ENCODE measurements at regions not wholly inside any gene's neighbourhood (a gene's known extent, or its start where the extent isn't known, plus 50 kb on each side); places are given as distances from the start of the nearest gene placed in this dataset.

- Histone ChIP-seq H3K36me3 (ENCODE audit: control insufficient read depth in 4 of 4, insufficient read depth in 4 of 4, low read length in 4 of 4) (no peaks in the 10 kb centered on the region), H3K27ac (ENCODE audit: low read depth in 1 of 2, low read length in 1 of 2) (no peak overlapping the region), H3K27me3 (ENCODE audit: control insufficient read depth in 3 of 3, insufficient read depth in 3 of 3, low read length in 2 of 3) (no peaks in the 10 kb centered on the region), H3K4me1 (ENCODE audit: control insufficient read depth in 5 of 5, insufficient read depth in 5 of 5, low read length in 5 of 5) (peaks cover 0 to 13% (median 0%) of the 10 kb centered on the region in 5 donors), H3K9me3 (ENCODE audit: control insufficient read depth in 4 of 4, insufficient read depth in 3 of 4, low read length in 3 of 4) (no peaks in the 10 kb centered on the region), H3K9ac (ENCODE audit: insufficient read depth in 1 of 2, low read length in 2 of 2) (no peak overlapping the region), H3K4me3 (no peak overlapping the region)
- ATAC-seq (ENCODE audit: insufficient read depth, low FRiP score) = no peak
- no peak for DNase-seq
- WGBS, 2 donors = 81 to 88% methylated on average over 6 of the region's 6 CpGs
- TF ChIP-seq, protein P1, sequence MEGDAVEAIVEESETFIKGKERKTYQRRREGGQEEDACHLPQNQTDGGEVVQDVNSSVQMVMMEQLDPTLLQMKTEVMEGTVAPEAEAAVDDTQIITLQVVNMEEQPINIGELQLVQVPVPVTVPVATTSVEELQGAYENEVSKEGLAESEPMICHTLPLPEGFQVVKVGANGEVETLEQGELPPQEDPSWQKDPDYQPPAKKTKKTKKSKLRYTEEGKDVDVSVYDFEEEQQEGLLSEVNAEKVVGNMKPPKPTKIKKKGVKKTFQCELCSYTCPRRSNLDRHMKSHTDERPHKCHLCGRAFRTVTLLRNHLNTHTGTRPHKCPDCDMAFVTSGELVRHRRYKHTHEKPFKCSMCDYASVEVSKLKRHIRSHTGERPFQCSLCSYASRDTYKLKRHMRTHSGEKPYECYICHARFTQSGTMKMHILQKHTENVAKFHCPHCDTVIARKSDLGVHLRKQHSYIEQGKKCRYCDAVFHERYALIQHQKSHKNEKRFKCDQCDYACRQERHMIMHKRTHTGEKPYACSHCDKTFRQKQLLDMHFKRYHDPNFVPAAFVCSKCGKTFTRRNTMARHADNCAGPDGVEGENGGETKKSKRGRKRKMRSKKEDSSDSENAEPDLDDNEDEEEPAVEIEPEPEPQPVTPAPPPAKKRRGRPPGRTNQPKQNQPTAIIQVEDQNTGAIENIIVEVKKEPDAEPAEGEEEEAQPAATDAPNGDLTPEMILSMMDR (IDR thresholded peaks at IDR 0.05; ENCODE audit: control extremely low read depth, extremely low read depth) = no peak
Observed at GRCh38 chr2:16070648-16070971, 130.3 kb downstream of the MYCN start.

DNA sequence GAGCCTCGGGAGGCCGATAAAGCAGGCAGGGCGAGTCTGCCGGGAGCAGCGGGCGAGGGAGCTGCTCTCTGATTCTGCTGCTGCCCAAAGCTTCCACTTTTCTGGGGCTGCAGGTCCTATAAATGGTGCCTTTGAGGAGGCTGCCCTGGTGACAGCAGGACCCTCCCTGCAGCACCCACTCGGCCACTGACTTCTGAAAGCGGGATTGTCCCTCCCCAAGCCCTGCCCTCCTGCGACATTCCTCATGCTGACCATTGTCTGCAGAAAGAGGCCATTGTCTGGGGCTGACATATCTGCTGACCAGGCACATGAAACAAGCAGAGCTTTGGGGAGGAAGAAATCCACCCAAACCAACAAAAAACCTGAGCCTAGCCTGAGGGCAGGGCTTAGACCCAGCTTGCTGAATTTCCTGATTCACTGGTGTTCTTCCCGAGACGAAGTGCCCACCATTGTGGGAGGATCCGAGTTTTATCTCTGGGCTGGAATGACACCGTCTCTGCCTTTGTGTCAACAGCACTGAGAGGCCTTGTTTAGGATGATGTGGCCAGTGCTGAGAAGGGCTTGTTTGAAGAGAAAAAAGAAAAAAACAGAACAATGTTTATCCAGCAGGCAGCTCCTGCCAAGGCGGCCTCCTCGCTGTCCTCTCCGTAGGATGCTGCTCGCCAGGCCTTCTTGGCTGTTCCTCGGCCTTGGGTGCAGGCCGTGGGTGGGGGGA, 129.7 kb downstream of the MYCN start:
- no peak overlapping the region for H3K9ac ChIP-seq (ENCODE audit: insufficient read depth in 1 of 2, low read length in 2 of 2)
- no peak overlapping the region for H3K4me3 ChIP-seq
- ATAC-seq (ENCODE audit: insufficient read depth, low FRiP score) = no peak
- H3K27me3 ChIP-seq (ENCODE audit: control insufficient read depth in 3 of 3, insufficient read depth in 3 of 3, low read length in 2 of 3) = no peaks in the 10 kb centered on the region
- 80 to 86% methylated on average over 19 of the region's 19 CpGs for WGBS, 2 donors
- peak; percentile 57 to 79 (median 59) for DNase-seq
- H3K9me3 ChIP-seq (ENCODE audit: control insufficient read depth in 4 of 4, insufficient read depth in 3 of 4, low read length in 3 of 4) = no peaks in the 10 kb centered on the region
- H3K36me3 ChIP-seq (ENCODE audit: control insufficient read depth in 4 of 4, insufficient read depth in 4 of 4, low read length in 4 of 4) = no peaks in the 10 kb centered on the region
- TF ChIP-seq, protein P1 (IDR thresholded peaks at IDR 0.05; ENCODE audit: control extremely low read depth, extremely low read depth) = no peak
- H3K27ac ChIP-seq (ENCODE audit: low read depth in 1 of 2, low read length in 1 of 2) = no peak overlapping the region
- peaks cover 0 to 13% (median 0%) of the 10 kb centered on the region in 5 donors for H3K4me1 ChIP-seq (ENCODE audit: control insufficient read depth in 5 of 5, insufficient read depth in 5 of 5, low read length in 5 of 5)

- H3K4me3 ChIP-seq = no peak overlapping the region
- no peak overlapping the region for H3K27ac ChIP-seq (ENCODE audit: low read depth in 1 of 2, low read length in 1 of 2)
- TF ChIP-seq, protein P1 (IDR thresholded peaks at IDR 0.05; ENCODE audit: control extremely low read depth, extremely low read depth) = no peak
- H3K36me3 ChIP-seq (ENCODE audit: control insufficient read depth in 4 of 4, insufficient read depth in 4 of 4, low read length in 4 of 4) = no peaks in the 10 kb centered on the region
- peak; percentile 17 to 63 (median 32) for DNase-seq
- ATAC-seq (ENCODE audit: insufficient read depth, low FRiP score) = no peak
- 79 to 91% methylated on average over 8 of the region's 8 CpGs for WGBS, 2 donors
- H3K4me1 ChIP-seq (ENCODE audit: control insufficient read depth in 5 of 5, insufficient read depth in 5 of 5, low read length in 5 of 5) = peaks cover 0 to 13% (median 0%) of the 10 kb centered on the region in 5 donors
- no peak overlapping the region for H3K9ac ChIP-seq (ENCODE audit: insufficient read depth in 1 of 2, low read length in 2 of 2)
- H3K27me3 ChIP-seq (ENCODE audit: control insufficient read depth in 3 of 3, insufficient read depth in 3 of 3, low read length in 2 of 3) = no peaks in the 10 kb centered on the region
- no peaks in the 10 kb centered on the region for H3K9me3 ChIP-seq (ENCODE audit: control insufficient read depth in 4 of 4, insufficient read depth in 3 of 4, low read length in 3 of 4)
Observed at GRCh38 chr2:16069663-16069932, 129.2 kb downstream of the MYCN start.

DNA sequence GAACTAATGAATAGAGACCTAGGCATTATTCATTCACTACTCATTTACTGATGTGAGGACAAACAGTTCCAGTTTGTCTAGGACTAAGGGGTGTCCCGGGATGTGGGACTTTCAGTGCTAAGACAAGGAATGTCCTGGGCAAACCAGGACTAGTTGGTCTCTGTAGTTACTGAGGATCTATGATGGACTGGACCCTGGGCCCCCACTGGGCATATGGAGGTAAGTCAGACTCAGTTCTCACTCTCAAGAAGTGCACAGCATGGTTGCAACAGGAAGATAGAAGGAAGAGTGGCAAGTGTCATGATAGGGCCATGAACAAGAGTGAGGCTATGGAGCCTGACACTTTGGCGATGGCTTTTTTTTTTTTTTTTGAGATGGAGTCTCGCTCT, 128.2 kb downstream of the MYCN start:
- H3K9ac ChIP-seq (ENCODE audit: insufficient read depth in 1 of 2, low read length in 2 of 2) = no peak overlapping the region
- H3K36me3 ChIP-seq (ENCODE audit: control insufficient read depth in 4 of 4, insufficient read depth in 4 of 4, low read length in 4 of 4) = no peaks in the 10 kb centered on the region
- TF ChIP-seq, protein P1 (IDR thresholded peaks at IDR 0.05; ENCODE audit: control extremely low read depth, extremely low read depth) = no peak
- no peak for ATAC-seq (ENCODE audit: insufficient read depth, low FRiP score)
- H3K27ac ChIP-seq (ENCODE audit: low read depth in 1 of 2, low read length in 1 of 2) = no peak overlapping the region
- H3K4me1 ChIP-seq (ENCODE audit: control insufficient read depth in 5 of 5, insufficient read depth in 5 of 5, low read length in 5 of 5) = peaks cover 0 to 13% (median 0%) of the 10 kb centered on the region in 5 donors
- WGBS, 2 donors = 94 to 96% methylated on average over 2 to 3 of the region's 3 CpGs
- no peaks in the 10 kb centered on the region for H3K27me3 ChIP-seq (ENCODE audit: control insufficient read depth in 3 of 3, insufficient read depth in 3 of 3, low read length in 2 of 3)
- DNase-seq = no peak
- no peak overlapping the region for H3K4me3 ChIP-seq
- H3K9me3 ChIP-seq (ENCODE audit: control insufficient read depth in 4 of 4, insufficient read depth in 3 of 4, low read length in 3 of 4) = peaks cover 0 to 2% (median 0%) of the 10 kb centered on the region in 4 donors
